MCF 10A (cell line): ENCODE measurements at regions not wholly inside any gene's neighbourhood (a gene's known extent, or its start where the extent isn't known, plus 50 kb on each side); places are given as distances from the start of the nearest gene placed in this dataset.

Experiments used
- BruUV-seq: library from RNA; stranded (reverse); fragments of 400-500 nt; replicated peaks from 2 replicates; lab custom pipeline; 2021; lab: Mats Ljungman, UMichigan
- CTCF ChIA-PET: fragments of 300-600 bp; sonication (Branson Sonifier 250); formaldehyde crosslinking; extraction: SDS; loops from one replicate; lab custom pipeline; 2021; ENCODE audit warnings: antibody characterized with exemption, inconsistent platforms; lab: Yijun Ruan, JAX
- POLR2A ChIA-PET: fragments of 300-600, 350-650 bp; sonication (Branson Sonifier 250); formaldehyde crosslinking; extraction: SDS; loops from one replicate; lab custom pipeline; 2020; ENCODE audit warnings: antibody characterized with exemption, inconsistent platforms; lab: Yijun Ruan, JAX
- DNase-seq: peaks from one replicate; pipeline ENCODE4 v3.0.0-alpha.2; 2018; ENCODE audit not compliant: unreplicated experiment
- H3K27ac Mint-ChIP-seq: one replicate; pipeline ENCODE4 v1.8.0; 2022; ENCODE audit warnings: mild to moderate bottlenecking, low read depth, mixed read lengths; ENCODE audit not compliant: unreplicated experiment
- H3K27me3 Mint-ChIP-seq: one replicate; pipeline ENCODE4 v1.8.0; 2022; ENCODE audit warnings: mixed read lengths; ENCODE audit not compliant: insufficient read depth, unreplicated experiment
- H3K36me3 Mint-ChIP-seq: one replicate; pipeline ENCODE4 v1.8.0; 2022; ENCODE audit warnings: mild to moderate bottlenecking, moderate library complexity, mixed read lengths; ENCODE audit not compliant: insufficient read depth, unreplicated experiment
- H3K4me1 Mint-ChIP-seq: one replicate; pipeline ENCODE4 v1.8.0; 2022; ENCODE audit warnings: mixed read lengths; ENCODE audit not compliant: insufficient read depth, unreplicated experiment
- H3K4me3 Mint-ChIP-seq: one replicate; pipeline ENCODE4 v1.8.0; 2022; ENCODE audit warnings: mild to moderate bottlenecking, moderate library complexity, mixed read lengths; ENCODE audit not compliant: unreplicated experiment
- H3K9me3 Mint-ChIP-seq: one replicate; pipeline ENCODE4 v1.8.0; 2022; ENCODE audit warnings: mixed read lengths; ENCODE audit not compliant: unreplicated experiment
- CTCF ChIP-seq: fragments of 200-600 bp; IDR thresholded peaks from one replicate; pipeline ENCODE4 v1.8.0; 2022; ENCODE audit warnings: antibody characterized with exemption, mild to moderate bottlenecking; ENCODE audit not compliant: unreplicated experiment
- intact Hi-C: fragments of 100-400 bp; cut with micrococcal nuclease; formaldehyde crosslinking; loops from 2 replicates; pipeline ENCODE4 v1.14.1; 2022

DNA sequence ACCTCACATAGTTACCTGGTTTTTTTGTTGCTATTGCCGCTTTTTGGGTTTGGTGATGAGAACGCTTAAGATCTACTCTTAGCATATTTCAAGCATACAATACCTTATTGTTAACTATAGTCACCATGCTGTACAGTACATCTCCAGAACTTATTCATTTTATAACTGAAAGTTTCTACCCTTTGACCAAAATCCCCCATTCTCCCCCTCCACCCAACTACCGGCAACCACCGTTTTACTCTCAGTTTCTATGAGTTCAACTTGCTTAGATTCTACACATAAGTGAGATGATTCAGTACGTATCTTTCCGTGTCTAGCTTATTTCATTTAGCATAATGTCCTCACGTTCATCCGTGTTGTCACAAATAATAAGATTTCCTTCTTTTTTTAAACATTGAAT is 86.7 kb upstream of the IL6 start:
- Mint-ChIP-seq H3K27ac (no peak overlapping the region), H3K4me1 (no peaks in the 10 kb centered on the region), H3K4me3 (no peak overlapping the region), H3K36me3 (no peaks in the 10 kb centered on the region), H3K9me3 (peaks cover 32% of the 10 kb centered on the region), H3K27me3 (no peaks in the 10 kb centered on the region)
- intact Hi-C loops, result no loop called here
- no TSS peak for BruUV-seq
- ChIA-PET CTCF (no interaction called here), POLR2A (interaction anchor here (0.6 to 0.7 kb wide), 2 partner anchors 68 to 663 kb away, joined by 3 read pairs; no protein-coding TSS in a partner anchor)
- no peak for TF ChIP-seq CTCF
- no peak for DNase-seq

- intact Hi-C loops, result no loop called here
- no peak for DNase-seq
- H3K4me1 Mint-ChIP-seq, result no peaks in the 10 kb centered on the region
- TF ChIP-seq CTCF, result no peak
- H3K36me3 Mint-ChIP-seq, result no peaks in the 10 kb centered on the region
- H3K9me3 Mint-ChIP-seq, result peaks cover 31% of the 10 kb centered on the region
- H3K4me3 Mint-ChIP-seq, result no peak overlapping the region
- BruUV-seq, result no TSS peak
- no peak overlapping the region for H3K27ac Mint-ChIP-seq
- no peaks in the 10 kb centered on the region for H3K27me3 Mint-ChIP-seq
- POLR2A ChIA-PET, result interaction anchor here (0.6 to 0.7 kb wide), 2 partner anchors 67 to 662 kb away, joined by 3 read pairs; no protein-coding TSS in a partner anchor
- CTCF ChIA-PET, result no interaction called here
Observed at GRCh38 chr7:22639396-22639795, 87.6 kb upstream of the IL6 start.

DNA sequence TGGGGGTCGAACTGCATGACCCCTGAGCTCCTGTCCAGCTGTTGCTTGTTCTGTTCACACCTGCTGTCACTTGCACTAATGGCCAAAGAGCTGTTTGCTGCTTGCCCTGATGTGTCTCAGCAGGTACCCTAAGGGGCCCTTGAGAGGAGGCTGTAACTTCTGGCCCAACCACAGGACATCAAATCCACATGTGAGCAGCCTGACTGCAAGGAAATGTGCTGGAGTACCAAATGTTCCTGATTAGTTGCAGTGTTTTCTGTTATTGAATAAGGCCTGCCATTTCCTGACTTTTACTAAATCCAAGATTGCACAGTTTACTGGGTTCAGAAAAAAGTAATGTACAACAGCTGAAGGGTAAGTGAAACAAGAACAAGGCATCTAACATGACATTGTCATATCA is 91.7 kb upstream of the IL6 start:
- no peaks in the 10 kb centered on the region for H3K36me3 Mint-ChIP-seq
- intact Hi-C loops, result no loop called here
- peaks cover 5% of the 10 kb centered on the region for H3K9me3 Mint-ChIP-seq
- no peak for TF ChIP-seq CTCF
- H3K27ac Mint-ChIP-seq, result no peak overlapping the region
- no peaks in the 10 kb centered on the region for H3K27me3 Mint-ChIP-seq
- no peaks in the 10 kb centered on the region for H3K4me1 Mint-ChIP-seq
- BruUV-seq, result no TSS peak
- H3K4me3 Mint-ChIP-seq, result no peak overlapping the region
- ChIA-PET POLR2A (interaction anchor here (1.4 kb wide), 1 partner anchor 11 kb away, joined by 3 read pairs; no protein-coding TSS in a partner anchor), CTCF (interaction anchor here (1.1 kb wide), 1 partner anchor 76 kb away, joined by 3 read pairs; no protein-coding TSS in a partner anchor)
- no peak for DNase-seq

GRCh38 chr7:22633954-22634474 is 93.0 kb upstream of the IL6 start:
- H3K9me3 Mint-ChIP-seq, result no peaks in the 10 kb centered on the region
- intact Hi-C loops, result no loop called here
- H3K36me3 Mint-ChIP-seq, result no peaks in the 10 kb centered on the region
- ChIA-PET POLR2A (interaction anchor here (1.4 kb wide), 1 partner anchor 10 kb away, joined by 3 read pairs; no protein-coding TSS in a partner anchor), CTCF (interaction anchor here (0.6 kb wide), 1 partner anchor 226 kb away, joined by 3 read pairs; no protein-coding TSS in a partner anchor)
- H3K4me1 Mint-ChIP-seq, result no peaks in the 10 kb centered on the region
- no TSS peak for BruUV-seq
- H3K27ac Mint-ChIP-seq, result no peak overlapping the region
- H3K27me3 Mint-ChIP-seq, result no peaks in the 10 kb centered on the region
- TF ChIP-seq CTCF, result no peak
- H3K4me3 Mint-ChIP-seq, result no peak overlapping the region
- DNase-seq, result no peak
